GM12891 (cell line): ENCODE measurements at regions not wholly inside any gene's neighbourhood (a gene's known extent, or its start where the extent isn't known, plus 50 kb on each side); places are given as distances from the start of the nearest gene placed in this dataset.
"Not testable (repeated sequence)": the region's sequence is repeated elsewhere in the genome, so short reads cannot be mapped to it uniquely, and the experiment has no call there.

Experiments
- POLR2A ChIP-seq: IDR thresholded peaks from 2 replicates; pipeline ENCODE4 v1.6.1; 2011; ENCODE audit warnings: low read depth, low read length, control low read depth
- POLR2AphosphoS5 ChIP-seq: IDR thresholded peaks from 2 replicates; pipeline ENCODE4 v1.6.1; 2011; ENCODE audit warnings: low read depth, low read length, control low read depth
- POU2F2 ChIP-seq: IDR thresholded peaks from 2 replicates; pipeline ENCODE4 v1.6.1; 2011; ENCODE audit warnings: low read depth, mild to moderate bottlenecking, control low read depth, low read length, moderate library complexity
- TAF1 ChIP-seq: IDR thresholded peaks from 2 replicates; pipeline ENCODE4 v1.6.1; 2011; ENCODE audit warnings: low read depth, low read length, control low read depth

DNA sequence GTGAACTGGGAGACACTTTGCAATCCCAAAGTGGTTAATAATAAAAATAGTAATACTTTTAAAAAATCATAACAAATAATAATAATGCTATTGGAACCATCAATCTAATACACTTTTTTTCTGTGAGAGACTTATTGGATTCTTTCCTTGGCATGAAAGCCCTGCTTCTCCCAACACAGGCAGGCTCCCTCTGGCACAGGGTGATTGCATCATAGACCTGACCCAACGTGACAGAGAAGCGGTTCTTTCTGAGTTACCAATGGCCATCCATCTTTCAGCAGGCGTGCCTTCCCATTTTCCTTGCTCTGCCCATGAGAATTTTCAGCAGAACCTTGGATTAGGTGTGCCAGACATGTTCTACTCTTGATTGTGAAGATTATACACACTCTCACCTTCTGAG is 242.6 kb upstream of the PLGLB2 start:
- TF ChIP-seq TAF1, POLR2AphosphoS5, POU2F2, POLR2A: not testable (repeated sequence)
